Calu3 (cell line): ENCODE measurements at regions not wholly inside any gene's neighbourhood (a gene's known extent, or its start where the extent isn't known, plus 50 kb on each side); places are given as distances from the start of the nearest gene placed in this dataset.

ENCODE experiments used
- BruUV-seq: library from RNA; stranded (reverse); fragments of 400-500 nt; replicated peaks from 2 replicates; lab custom pipeline; 2021; lab: Mats Ljungman, UMichigan
- CTCF ChIA-PET: fragments of 300-600 bp; sonication (Branson Sonifier 250); formaldehyde crosslinking; loops from one replicate; lab custom pipeline; 2022; ENCODE audit warnings: antibody characterized with exemption; lab: Charles Lee
- DNase-seq: peaks from one replicate; pipeline ENCODE4 v3.0.0; 2022
- H3K27ac Mint-ChIP-seq: one replicate; pipeline ENCODE4 v1.8.0; 2022; ENCODE audit warnings: mixed read lengths; ENCODE audit not compliant: unreplicated experiment
- H3K27me3 Mint-ChIP-seq: one replicate; pipeline ENCODE4 v1.8.0; 2022; ENCODE audit warnings: mixed read lengths; ENCODE audit not compliant: unreplicated experiment
- H3K36me3 Mint-ChIP-seq: one replicate; pipeline ENCODE4 v1.8.0; 2022; ENCODE audit warnings: mild to moderate bottlenecking, moderate library complexity, mixed read lengths; ENCODE audit not compliant: insufficient read depth, unreplicated experiment
- H3K4me1 Mint-ChIP-seq: one replicate; pipeline ENCODE4 v1.8.0; 2022; ENCODE audit warnings: mild to moderate bottlenecking, low read depth, mixed read lengths; ENCODE audit not compliant: unreplicated experiment
- H3K4me3 Mint-ChIP-seq: one replicate; pipeline ENCODE4 v1.8.0; 2022; ENCODE audit warnings: mild to moderate bottlenecking, low read depth, moderate library complexity, mixed read lengths; ENCODE audit not compliant: unreplicated experiment
- H3K9me3 Mint-ChIP-seq: one replicate; pipeline ENCODE4 v1.8.0; 2022; ENCODE audit warnings: low read depth, mixed read lengths; ENCODE audit not compliant: unreplicated experiment
- intact Hi-C: fragments of 100-400 bp; cut with micrococcal nuclease; formaldehyde crosslinking; loops from one replicate; pipeline ENCODE4 v1.10.0; 2022; ENCODE audit not compliant: unreplicated experiment
- TF ChIP-seq, protein P1 (sequence below): fragments of 200-600 bp; IDR thresholded peaks from one replicate; pipeline ENCODE4 v1.8.0; 2022; ENCODE audit warnings: antibody characterized with exemption; ENCODE audit not compliant: unreplicated experiment

DNA sequence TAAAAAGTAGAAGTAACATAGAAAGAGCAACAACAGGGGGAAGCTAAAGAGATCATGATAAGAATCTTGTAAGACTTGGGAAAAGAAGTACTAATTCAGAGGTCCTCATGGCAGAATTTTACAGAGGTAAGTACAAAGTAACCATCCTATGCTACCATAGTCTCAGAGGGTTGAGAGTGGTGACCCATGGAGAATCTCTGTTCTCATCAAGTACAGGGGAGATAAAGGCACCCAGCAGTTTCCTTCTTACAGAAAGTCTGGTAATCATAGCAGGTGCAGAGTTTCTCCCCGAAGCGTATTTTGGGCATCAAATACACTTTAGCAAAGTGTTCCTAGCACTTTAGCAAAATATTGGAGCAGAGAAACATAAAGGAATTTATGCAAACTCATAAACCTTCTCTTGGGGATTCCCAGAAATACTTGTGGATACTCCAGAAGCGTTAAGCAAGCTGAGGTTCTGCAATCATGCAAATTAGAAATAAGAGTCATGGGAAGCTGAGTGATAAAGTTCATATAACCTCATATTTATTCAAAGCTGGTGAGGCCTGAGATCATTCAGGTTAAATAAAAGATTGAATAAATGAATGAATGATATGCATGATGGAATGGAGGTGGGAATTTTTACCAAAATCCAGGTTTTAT is 101.0 kb upstream of the SMC2 start:
- no TSS peak for BruUV-seq
- Mint-ChIP-seq H3K27me3 (no peaks in the 10 kb centered on the region), H3K27ac (no peak overlapping the region), H3K4me1 (no peaks in the 10 kb centered on the region), H3K36me3 (no peaks in the 10 kb centered on the region), H3K9me3 (peaks cover 2% of the 10 kb centered on the region), H3K4me3 (no peak overlapping the region)
- TF ChIP-seq, protein P1, sequence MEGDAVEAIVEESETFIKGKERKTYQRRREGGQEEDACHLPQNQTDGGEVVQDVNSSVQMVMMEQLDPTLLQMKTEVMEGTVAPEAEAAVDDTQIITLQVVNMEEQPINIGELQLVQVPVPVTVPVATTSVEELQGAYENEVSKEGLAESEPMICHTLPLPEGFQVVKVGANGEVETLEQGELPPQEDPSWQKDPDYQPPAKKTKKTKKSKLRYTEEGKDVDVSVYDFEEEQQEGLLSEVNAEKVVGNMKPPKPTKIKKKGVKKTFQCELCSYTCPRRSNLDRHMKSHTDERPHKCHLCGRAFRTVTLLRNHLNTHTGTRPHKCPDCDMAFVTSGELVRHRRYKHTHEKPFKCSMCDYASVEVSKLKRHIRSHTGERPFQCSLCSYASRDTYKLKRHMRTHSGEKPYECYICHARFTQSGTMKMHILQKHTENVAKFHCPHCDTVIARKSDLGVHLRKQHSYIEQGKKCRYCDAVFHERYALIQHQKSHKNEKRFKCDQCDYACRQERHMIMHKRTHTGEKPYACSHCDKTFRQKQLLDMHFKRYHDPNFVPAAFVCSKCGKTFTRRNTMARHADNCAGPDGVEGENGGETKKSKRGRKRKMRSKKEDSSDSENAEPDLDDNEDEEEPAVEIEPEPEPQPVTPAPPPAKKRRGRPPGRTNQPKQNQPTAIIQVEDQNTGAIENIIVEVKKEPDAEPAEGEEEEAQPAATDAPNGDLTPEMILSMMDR = no peak
- no peak for DNase-seq
- intact Hi-C loops = no loop called here
- CTCF ChIA-PET = no interaction called here

DNA sequence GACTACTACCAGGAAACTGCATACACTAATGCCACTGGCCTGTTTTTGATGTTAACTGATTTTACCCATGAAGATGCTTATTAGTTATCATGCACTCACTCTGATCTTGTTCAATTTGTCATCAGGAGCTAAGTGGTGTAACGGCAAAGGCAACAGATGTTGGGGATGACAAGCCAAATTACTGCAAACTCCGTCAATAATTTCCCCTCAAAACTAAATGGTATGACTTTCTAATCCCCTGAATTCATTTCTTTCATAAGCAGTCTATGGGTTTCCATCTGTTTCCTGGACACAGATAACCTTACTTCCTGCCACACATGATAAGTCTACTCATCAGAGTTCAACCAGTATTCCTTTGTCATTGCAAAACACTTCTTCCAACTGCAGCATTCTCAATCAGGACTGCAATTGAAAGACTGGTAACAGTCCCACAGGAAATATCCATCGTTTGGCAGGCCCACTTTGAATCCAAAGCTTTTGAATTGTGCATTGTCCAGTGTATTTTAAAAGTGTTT is 96.2 kb upstream of the SMC2 start:
- Mint-ChIP-seq H3K4me3 (no peak overlapping the region), H3K9me3 (peaks cover 5% of the 10 kb centered on the region), H3K27me3 (no peaks in the 10 kb centered on the region), H3K4me1 (no peaks in the 10 kb centered on the region), H3K36me3 (no peaks in the 10 kb centered on the region), H3K27ac (no peak overlapping the region)
- intact Hi-C loops = no loop called here
- DNase-seq = no peak
- CTCF ChIA-PET = no interaction called here
- BruUV-seq = no TSS peak
- TF ChIP-seq, protein P1 = no peak

GRCh38 chr9:103999375-104000062 is 94.6 kb upstream of the SMC2 start:
- Mint-ChIP-seq H3K4me1 (no peaks in the 10 kb centered on the region), H3K9me3 (peaks cover 5% of the 10 kb centered on the region), H3K27me3 (no peaks in the 10 kb centered on the region), H3K36me3 (no peaks in the 10 kb centered on the region), H3K4me3 (no peak overlapping the region), H3K27ac (no peak overlapping the region)
- intact Hi-C loops = no loop called here
- BruUV-seq = no TSS peak
- TF ChIP-seq, protein P1 = no peak
- CTCF ChIA-PET = no interaction called here
- DNase-seq = no peak

- Mint-ChIP-seq H3K36me3 (no peaks in the 10 kb centered on the region), H3K4me3 (no peak overlapping the region), H3K4me1 (no peaks in the 10 kb centered on the region), H3K9me3 (no peaks in the 10 kb centered on the region), H3K27me3 (no peaks in the 10 kb centered on the region), H3K27ac (no peak overlapping the region)
- DNase-seq = no peak
- CTCF ChIA-PET = no interaction called here
- intact Hi-C loops = no loop called here
- TF ChIP-seq, protein P1 = no peak
- BruUV-seq = no TSS peak
Observed at GRCh38 chr9:104009826-104010225, 84.3 kb upstream of the SMC2 start.
